NCI-H1417 (cell line): ENCODE measurements at regions not wholly inside any gene's neighbourhood (a gene's known extent, or its start where the extent isn't known, plus 50 kb on each side); places are given as distances from the start of the nearest gene placed in this dataset.

Experiments
- DNase-seq, 3 experiments: peaks; one replicate each; lab custom pipeline; 2025; lab: John Stamatoyannopoulos, UW

DNA sequence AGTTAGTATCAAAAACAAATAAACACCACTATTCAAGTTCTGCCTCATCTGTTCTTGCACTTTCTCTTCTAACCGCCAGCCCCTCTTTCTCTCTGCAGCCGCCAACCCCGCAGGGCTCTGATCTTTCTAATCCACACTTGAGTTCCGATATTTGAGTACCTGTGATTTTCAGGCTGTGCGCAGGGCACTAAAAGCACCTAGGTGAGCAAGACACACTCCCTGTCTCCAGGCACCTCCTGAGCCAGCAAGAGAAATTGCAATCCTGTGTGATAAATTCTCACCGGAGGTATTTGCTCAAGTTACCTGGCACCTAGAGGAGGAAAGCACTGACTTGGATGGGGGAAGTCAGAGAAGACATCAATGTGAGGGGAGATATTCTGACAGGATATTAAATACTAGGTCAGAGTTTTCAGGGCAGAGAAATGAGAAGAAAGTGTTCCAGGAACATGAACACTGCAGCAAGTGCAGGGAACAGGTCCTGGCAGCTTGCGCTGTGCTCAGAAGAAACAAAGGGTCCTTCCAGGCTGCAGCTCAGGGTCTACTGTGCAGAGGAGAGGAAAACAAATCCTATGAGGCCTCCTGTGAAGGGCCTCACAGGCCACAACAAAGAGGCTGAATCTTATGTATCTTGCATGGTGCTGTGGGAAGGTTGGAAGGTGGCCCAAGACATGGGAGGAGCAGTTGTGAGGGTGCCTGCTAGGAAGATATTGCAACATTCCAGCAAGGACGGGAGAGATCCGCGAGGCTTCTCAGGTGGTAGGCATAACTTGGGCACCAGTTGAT is 568.7 kb upstream of the MGMT start:
- DNase-seq: no peak

DNA sequence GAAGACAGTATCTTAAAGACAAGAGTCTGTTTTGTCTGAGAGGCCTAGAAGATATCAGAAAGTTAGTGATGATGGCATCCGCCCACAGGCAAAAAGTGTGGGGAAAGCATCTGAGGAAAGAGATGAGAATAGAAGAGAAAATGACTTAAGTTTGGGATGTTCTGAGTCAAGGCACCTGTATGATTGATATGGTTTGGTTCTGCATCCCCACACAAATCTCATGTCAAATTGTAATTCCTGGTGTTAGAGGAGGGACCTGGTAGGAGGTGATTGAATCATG is 568.2 kb upstream of the MGMT start:
- DNase-seq: no peak

DNA sequence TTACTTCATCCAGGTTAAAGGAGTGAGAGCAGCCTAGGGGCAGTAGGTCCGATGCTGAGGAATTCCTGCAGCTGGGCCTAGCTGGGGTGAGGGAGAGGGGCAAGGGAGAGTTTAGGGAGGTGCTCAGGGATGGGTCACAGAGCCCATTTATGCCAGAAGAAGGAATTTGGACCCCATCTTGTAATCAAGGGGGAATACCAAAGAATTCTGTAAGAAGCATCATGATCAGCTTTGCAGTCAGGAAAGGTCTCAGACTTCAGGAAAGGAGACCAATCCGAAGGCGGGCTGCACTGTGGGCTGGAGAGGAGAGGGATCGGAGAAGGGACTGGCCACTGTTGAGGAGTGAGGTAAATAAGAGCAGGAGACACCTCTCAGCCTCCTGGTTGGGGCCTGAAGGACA is 566.6 kb upstream of the MGMT start:
- DNase-seq: no peak

DNA sequence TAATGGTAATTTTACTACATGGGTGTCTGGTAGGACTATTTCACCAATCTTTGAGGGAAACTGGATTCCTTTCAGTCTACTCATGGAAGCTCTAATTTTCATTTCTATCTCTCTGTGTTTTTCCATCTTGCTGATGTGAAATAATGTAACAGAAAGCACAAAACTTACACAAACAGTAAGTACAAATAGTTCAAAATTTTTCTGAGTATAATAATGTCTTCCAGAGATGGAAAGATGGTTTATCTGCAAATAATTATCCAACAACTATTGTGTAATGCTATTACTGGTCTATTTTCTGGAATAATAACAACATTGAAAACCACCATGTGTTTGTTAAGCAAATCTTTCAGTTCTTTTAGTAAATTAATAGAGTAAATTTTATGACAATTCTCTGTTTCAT is 565.8 kb upstream of the MGMT start:
- no peak for DNase-seq

DNA sequence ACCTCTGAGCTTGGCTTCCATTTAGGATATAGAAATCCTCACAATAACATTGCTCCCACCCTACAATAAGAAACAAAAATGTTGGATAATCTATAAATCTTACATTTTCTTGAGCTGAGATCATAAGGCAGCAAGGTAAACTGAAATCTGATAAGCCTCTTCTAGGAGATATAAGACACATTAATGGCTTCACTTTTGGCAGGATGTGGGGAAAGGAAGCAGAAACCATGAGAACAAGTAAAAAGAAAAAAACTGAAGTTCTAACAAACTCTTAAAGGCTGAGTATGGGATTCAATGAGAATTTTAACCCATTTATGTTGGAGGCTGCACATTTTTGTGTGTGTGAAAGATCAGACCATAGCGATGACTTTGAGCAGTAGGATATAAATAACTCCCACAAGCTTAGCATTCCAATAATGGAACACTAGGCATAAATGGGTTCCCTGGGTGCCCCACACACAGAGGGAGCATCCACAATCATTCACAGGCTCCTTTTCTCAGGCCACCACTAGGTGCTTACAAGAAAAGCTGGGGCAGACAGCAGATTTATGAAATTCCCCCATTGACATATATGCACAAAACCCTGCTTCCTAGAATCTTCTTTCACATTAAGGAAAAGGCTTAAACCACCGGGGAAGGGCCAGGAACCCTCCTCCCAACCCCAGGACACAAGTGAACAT is 564.9 kb upstream of the MGMT start:
- DNase-seq: no peak

DNA sequence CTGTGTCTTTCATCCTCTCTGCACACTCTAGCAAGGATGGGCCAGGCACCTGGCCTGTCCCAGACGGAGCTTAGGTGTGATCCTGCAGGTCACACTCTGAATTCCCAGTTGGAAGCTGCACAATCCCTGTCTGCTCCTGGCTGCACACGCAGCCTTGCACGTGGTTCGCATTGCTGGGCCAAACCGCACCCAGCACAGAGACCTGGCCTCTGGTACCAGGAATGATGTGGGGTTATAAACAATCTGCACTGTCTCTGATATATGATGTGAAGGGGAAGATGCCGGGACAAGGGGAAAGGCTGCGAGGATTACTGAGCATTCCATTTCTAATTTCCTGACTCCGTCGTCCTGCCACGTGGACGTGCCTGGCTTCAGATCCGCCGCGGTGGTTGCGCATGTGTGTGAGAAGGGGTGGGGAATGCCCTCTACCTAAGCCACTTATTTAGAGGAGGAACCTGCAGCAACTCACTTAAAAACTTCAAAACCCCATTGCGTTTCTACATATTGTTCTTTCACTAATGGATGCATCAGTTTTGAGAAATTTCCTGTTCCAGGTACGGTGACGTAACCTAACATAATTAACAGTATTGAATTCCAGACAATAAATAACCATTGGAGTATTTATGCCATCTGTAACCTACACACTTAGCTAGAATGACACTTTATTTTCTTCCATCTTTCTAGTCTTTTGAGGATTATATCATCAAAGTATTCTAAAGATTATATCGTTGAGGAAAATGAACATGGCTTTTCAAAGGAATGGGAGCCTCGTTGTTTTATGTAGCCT is 559.7 kb upstream of the MGMT start:
- DNase-seq: no peak

DNA sequence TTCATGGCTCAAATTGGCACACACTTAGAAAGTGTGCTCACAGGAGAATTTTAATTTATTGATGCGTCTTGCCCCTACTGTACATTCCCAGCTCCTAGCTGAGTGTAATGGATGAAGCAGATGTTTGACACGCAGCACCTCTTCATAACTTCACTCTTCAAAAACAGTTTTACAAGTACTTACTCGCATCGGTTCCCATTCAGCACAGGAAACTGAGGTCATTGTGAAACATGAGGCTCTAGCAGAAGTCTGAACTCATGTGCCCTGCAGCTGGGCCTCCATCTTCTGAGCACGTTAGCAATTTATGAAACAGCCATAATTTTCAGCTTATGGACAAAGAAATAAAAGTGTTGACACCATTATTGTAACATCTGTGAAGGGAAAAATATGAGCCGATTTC is 558.9 kb upstream of the MGMT start:
- no peak for DNase-seq

DNA sequence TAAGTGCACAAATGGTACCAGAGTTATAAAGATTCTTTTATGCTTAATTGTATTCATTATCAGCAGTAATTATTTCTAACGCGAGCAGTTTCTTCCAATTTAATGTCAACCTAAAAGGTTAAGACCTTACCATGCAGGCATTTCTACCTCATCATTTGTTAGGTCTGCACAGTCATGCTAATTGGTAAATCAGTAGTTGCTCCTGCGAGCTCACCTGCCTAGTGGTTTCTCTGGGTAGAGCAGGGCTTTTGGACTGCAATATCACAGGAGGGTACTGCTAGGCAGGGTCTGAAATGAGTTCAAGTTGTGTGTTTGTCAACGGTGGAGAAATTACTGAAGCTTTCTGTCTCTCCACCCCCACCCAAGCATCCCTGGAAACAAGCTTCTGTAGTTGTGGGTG is 558.5 kb upstream of the MGMT start:
- no peak for DNase-seq

DNA sequence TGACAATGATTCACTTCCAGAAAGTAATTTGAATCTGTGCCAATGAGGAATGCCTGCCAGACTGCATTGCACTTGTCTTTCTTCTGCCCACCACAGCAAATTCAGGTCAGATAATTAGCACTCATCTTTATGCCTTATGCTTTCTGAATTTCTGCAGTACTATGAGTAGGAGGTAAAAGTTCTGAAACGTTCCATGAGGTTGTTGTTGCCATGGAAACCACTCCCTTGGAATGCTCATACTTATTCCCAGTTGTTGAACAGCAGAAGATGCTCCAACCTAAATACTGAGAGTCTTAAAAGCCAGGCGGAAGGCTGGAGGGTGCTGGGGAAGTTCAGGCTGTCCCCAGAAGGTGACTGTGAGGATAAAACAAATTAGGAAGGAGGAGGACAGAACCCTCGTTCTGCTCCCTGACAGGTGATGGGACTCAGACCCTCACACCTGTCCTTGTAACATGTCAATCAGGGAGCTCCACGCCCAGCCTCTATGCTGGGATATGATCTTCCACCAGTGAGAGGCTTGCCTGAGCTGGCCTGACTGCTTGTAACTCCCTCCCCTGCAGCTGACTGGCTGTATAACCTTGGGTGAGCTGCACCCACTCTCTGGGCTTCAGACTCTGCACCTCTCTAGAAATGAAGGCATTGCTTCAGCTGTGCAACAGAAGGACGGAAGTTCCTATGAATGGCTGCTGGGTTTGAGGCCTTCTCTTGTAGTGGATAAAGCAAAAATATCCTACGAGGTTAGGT is 554.3 kb upstream of the MGMT start:
- no peak for DNase-seq

DNA sequence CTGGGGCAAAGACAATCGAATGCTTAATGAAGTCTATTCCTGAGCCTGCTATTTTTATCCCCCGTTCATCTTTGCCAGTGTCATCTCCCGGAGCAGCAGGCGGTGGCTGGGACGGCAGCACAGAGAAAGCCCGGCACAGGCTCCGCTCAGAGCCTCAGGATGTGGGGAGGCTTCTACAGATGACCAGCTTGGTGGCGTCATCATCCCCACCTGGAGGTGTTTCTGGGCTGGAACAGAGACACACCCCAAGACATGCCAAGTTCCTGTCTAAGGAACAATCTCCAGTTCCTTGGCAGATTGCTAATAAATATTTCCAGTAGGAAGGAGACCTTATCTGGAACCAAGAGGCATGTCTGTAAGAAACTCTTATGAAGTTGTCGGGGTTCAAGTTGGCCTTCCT is 552.4 kb upstream of the MGMT start:
- no peak for DNase-seq

DNA sequence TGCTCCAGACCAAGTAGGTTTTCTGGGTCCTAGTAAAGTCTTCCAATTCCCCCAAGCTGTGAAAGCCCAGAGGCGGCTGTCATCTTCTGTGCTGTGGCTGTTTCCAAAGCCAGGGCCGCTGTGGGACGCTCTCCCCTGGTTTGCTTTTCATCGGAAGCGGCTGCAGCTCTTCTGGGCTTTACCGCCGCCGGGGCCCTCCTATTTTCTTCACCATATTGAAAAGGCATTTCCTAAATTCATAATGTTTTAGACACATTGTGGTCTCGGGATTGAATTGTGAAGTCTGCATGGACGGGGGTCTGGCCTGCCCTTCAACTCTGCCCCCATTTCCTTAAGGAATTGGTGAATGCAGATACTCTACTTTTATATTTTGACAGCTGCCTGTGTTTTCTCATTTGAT is 551.4 kb upstream of the MGMT start:
- DNase-seq: no peak

DNA sequence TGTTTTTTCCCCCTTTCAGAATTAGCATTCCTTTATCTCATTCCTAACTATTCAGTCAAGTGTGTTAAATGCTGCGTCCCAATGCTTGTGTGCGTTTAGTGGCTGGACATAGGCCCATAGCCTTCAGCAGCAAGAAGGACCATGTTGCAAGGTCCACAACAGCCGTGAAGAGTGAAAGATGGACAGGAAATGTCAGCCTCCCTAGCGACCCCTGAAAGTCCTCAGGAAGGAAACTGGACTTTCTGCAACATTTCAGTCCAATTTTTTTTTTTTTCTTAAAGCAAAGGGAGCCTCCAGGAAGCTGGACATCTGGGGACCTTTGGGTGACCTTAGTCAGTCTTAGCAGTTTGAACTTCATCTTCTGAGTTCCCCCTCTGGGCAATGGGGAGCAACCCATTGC is 550.7 kb upstream of the MGMT start:
- no peak for DNase-seq

DNA sequence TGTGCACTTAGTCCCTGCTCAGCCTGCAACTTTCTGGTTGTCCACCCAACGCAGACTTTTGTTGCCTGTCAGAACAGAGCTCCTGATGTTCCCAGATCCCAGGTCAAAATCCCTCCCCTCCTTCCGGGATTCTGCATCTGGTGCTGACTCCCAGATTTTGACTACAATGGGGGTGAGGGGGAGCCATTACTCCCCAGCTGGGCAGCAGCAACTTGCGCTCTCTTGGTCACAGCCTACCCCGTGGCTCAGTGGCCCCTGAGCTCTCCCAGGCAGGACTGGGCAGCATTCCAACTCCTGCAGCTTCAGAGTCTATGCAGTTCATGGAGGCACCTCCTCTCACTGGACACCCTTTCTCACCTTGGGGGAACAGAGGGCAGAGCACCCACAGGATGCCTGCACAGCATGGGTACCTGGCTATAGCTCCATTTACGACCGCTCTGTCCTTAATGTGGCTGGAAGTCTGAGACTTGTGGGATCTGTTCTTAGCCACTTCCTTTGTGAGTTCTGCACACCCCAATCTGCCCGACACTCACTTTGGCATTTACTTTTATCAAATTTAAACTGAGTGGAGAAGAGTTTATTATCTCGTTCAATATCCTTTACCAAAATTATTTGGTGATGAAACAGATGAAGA is 545.5 kb upstream of the MGMT start:
- no peak for DNase-seq

DNA sequence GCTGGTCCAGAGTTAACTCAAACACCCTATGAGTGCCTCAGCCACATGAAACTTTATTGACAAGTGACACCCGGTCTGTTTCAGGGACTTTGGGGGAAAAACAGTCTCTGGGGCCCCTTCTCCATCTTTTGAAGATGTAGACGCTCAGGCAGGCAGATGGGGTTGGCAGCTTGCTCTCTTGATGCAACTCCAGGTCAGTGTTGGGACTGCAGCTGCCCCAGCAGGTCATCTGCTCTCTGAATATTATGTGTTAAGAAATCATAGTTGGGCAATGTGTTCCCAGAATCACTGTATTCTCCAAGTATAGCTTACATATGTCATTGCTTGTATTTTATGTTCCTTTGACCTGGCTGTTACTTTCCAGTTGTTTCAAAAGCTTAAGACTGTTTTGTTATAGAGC is 544.9 kb upstream of the MGMT start:
- no peak for DNase-seq

DNA sequence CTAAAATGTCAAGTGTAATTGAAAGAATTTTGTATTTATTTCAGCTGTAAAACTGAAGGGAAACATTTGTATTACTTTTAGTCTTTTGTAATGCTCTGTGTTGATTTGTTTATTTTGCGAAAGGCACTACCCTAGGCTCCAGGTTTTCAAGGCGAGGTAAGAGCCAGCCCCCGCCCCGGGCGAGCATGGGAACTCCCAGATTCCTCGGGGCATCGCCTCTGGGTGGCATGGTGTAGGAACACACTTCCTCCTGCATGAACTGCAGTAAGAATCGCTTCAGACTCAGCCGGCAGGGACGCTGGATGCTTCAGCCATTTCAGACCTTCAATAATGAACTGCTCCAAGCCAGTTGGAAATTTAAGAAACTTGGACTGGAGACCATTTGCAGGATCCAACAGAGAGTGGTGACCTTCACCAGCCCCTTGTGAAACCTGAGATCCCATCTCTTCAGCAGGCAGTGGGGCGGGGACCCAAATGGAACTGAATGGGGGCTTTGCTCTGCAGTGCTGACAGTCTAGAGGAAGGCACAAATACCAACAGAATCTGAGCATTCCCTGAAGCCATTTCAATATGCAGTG is 544.3 kb upstream of the MGMT start:
- DNase-seq: no peak

DNA sequence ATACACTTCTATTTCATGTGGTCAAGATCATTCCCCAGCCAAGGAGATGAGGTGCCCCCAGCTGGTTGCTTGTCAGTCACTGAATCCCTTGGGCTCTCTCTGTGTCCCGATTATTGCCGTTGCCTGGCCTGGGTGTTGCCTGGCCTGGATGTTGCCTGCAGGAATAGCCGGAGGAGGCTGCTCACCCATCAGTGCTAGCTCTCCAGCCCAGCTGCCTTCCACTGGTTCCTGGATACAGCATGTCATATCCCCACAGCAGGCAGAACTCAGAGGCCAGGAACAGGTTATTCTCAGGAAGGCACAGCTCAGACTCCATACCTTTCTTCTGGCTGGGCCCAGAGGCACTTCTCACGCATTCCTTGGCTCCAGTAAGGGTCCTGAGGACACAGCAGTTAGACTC is 542.1 kb upstream of the MGMT start:
- DNase-seq: no peak

DNA sequence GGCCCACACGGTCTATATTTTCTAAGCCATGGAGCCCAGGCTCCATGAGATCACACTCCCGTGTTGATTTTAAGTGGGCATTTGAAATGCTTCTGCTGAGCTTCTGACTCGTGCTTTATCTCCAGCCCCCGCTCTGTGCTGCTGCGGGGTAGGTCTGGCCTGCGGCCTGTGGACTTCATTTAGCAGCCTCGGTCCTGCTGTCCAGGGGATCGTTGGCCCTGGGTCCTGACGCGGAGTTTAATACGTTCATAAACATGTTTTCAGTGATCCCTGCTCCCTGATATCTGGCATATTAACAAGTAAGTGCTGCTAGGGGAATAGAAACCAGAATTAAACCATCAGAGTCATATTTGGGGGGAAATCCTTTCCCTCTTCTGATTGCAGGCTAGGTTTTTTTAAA is 540.3 kb upstream of the MGMT start:
- DNase-seq: no peak

DNA sequence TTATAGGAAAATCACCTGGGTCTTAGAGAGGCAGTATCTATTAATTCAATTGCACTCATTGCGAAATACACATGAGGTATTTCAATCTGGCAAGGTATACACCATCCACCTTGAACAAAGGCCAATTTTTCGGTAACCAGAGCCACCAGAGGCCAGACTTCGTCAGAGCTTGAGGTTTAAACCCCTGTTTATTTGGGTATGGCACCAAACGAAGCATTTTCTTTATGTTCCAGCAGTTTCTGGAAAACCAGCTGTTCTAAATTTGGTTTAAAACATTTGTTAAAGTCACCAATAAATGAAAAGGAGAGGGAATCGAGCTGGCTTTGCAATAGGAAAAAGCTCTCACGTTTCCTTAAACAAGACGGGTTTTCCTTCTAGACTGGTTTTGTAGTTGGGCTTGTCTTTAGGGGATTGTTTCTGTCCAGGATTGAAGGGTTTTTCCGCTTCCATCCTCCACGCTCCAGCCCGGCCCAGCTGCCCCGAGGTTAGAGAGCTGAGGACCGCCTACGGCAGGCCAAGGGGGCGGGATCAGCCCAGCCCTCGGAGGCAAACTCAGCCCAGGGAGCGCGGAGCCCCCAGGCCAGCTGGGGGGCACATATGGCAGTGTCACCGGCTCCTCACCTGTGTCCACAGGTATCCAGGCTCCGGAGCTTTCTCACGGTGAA is 539.4 kb upstream of the MGMT start:
- DNase-seq: no peak

DNA sequence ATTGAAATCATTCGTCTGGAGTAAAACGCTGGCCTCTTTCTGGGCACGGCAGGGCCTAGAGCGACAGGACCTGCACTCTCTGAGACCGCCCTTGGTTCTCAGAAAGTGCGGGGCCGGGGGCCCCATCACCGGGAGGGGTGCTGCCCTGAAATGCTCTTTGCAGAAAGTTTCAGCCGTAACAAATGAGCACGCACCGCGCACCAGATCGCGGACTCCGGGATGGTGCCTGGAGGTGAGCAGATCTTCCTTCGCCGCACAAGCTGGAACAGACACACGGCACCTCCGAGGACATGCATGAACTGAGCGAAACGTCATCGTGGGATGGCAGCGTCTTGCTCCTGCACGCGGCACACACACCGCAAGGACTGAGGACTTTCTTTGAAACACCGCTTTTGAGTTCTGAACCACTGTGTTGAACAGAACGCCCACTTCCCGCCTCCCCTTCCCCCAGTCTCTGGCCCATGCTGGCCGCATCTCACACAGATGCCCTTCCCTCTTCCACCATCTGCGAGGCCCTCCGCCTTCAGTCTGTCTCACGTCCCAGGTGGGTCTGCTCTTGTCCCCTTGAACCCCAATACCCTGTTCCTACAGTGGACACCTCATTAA is 538.7 kb upstream of the MGMT start:
- no peak for DNase-seq

DNA sequence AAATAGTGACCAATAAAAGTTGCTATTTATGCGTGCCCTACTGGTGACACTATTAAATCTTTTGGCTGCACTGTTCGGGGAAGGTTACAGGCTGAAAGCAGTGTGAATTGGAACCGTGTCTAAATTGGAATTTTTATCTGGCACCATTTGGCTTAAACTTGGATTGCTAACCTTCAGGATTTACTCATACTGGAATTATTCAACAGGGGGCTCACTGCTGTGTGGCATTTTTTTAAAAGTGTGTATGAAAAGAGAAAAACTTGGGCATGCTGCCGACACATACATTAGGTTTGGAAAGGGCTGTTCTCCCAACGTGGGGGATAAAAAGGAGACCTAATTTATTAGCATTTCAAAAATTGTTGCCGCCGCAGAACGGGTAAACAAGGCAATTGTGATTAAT is 537.9 kb upstream of the MGMT start:
- DNase-seq: no peak

DNA sequence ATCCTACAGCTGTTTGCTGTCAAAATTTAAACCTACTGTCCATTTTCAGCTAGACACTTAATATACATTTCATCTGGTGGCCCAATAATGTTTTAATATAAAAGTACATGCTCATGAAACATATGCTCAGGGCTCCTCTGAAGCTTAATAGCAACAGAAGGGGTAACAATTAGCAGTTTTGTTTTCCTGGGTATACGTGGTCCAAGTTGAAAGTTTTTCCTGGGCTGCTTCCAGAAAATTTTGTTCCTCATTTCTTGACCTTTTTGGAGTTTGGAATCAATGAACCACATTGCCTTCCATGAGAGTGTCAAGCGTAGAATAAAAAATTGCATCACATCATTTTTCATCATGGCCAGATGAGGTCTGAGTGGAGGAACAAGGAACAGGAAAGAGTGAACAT is 537.3 kb upstream of the MGMT start:
- no peak for DNase-seq
